ENCODE measurements at regions not wholly inside any gene's neighbourhood (a gene's known extent, or its start where the extent isn't known, plus 50 kb on each side); places are given as distances from the start of the nearest gene placed in this dataset.

GRCh38 chr4:183837222-183837621, 67.9 kb upstream of the STOX2 start:
- TF ChIP-seq CTCF (conservative IDR thresholded peaks at IDR 0.05; ENCODE audit: low read length) (no peak), EZH2phosphoT487 (IDR thresholded peaks at IDR 0.05; ENCODE audit: borderline replicate concordance) (no peak)

Data from Loucy (cell line).